A549 (cell line): ENCODE measurements at regions not wholly inside any gene's neighbourhood (a gene's known extent, or its start where the extent isn't known, plus 50 kb on each side); places are given as distances from the start of the nearest gene placed in this dataset.

ENCODE experiments used
- ATAC-seq, 2 experiments: fragments of 200-7000 bp in 1 of 2; fragments of >200 bp in 1 of 2; cut with Nextera tagmentation in 1 of 2; cut with Tn5 transposase in 1 of 2; 3 replicates each; pipeline versions ENCODE4 v1.8.0 to v1.9.1; 2018 to 2020; ENCODE audit warnings: mild to moderate bottlenecking in 1 of 2, moderate library complexity in 1 of 2
- CTCF ChIA-PET: fragments of 300-600 bp; sonication (Branson Sonifier 250); formaldehyde crosslinking; extraction: SDS; loops from one replicate; lab custom pipeline; 2021; ENCODE audit warnings: antibody characterized with exemption, inconsistent platforms; lab: Yijun Ruan, JAX
- POLR2A ChIA-PET: fragments of 350-600 bp; formaldehyde crosslinking; extraction: SDS; loops from one replicate; lab custom pipeline; 2021; ENCODE audit warnings: antibody characterized with exemption, inconsistent platforms; lab: Yijun Ruan, JAX
- DNase-seq, 2 experiments: peaks; one replicate each; pipeline versions ENCODE4 v3.0.0 to v3.0.0-alpha.2; 2011 to 2016; ENCODE audit warnings: low read depth in 1 of 2, low spot score in 1 of 2
- FAIRE-seq: peaks from 2 replicates; lab custom pipeline; 2011; peaks lifted over from hg19 to GRCh38; lab: Jason Lieb, UNC
- H3K27ac ChIP-seq, 2 experiments: fragments of >200 bp; sonication (Bioruptor Twin); formaldehyde crosslinking; 3 replicates each; pipeline ENCODE4 v1.5.1; 2016 to 2017
- H3K4me1 ChIP-seq: fragments of >200 bp; sonication (Bioruptor Twin); formaldehyde crosslinking; 3 replicates; pipeline ENCODE4 v1.6.1; 2016
- H3K4me2 ChIP-seq: fragments of >200 bp; sonication (Bioruptor Twin); formaldehyde crosslinking; 3 replicates; pipeline ENCODE4 v1.6.1; 2016
- H3K4me3 ChIP-seq: fragments of >200 bp; sonication (Bioruptor Twin); formaldehyde crosslinking; 3 replicates; pipeline ENCODE4 v1.5.1; 2016
- H3K9me3 ChIP-seq: fragments of >200 bp; sonication (Bioruptor Twin); formaldehyde crosslinking; 3 replicates; pipeline ENCODE4 v1.6.1; 2016
- BCL3 ChIP-seq: fragments of >200 bp; sonication (Bioruptor Twin); formaldehyde crosslinking; IDR thresholded peaks from 3 replicates; pipeline ENCODE4 v1.6.1; 2016
- BHLHE40 ChIP-seq: IDR thresholded peaks from 2 replicates; pipeline ENCODE4 v1.6.1; 2012; ENCODE audit warnings: low read depth, low read length, inconsistent platforms
- CTCF ChIP-seq: fragments of >200 bp; sonication (Bioruptor Twin); formaldehyde crosslinking; IDR thresholded peaks from 3 replicates; pipeline ENCODE4 v1.5.1; 2016
- E2F6 ChIP-seq: IDR thresholded peaks from 2 replicates; pipeline ENCODE4 v1.6.1; 2012; ENCODE audit warnings: low read depth, borderline replicate concordance
- ELK1 ChIP-seq: fragments of 150-350 bp; IDR thresholded peaks from 2 replicates; pipeline ENCODE4 v1.6.1; 2014; ENCODE audit warnings: low read depth, mild to moderate bottlenecking, low read length
- FOSB ChIP-seq: fragments of 250-450 bp; sonication (Bioruptor Pico); IDR thresholded peaks from 2 replicates; pipeline ENCODE4 v1.5.0; 2020; ENCODE audit warnings: mild to moderate bottlenecking, moderate library complexity
- FOSL2 ChIP-seq, 2 experiments: fragments of 450-650 bp in 1 of 2; fragments of >200 bp in 1 of 2; sonication (Bioruptor Twin) in 1 of 2; formaldehyde crosslinking; IDR thresholded peaks; 2 replicates each; pipeline versions ENCODE4 v1.5.0 to v1.6.1; 2016 to 2020; ENCODE audit warnings: mild to moderate bottlenecking in 1 of 2, moderate library complexity in 1 of 2
- FOXS1 ChIP-seq: fragments of 250-450 bp; sonication (Bioruptor Pico); IDR thresholded peaks from 2 replicates; pipeline ENCODE4 v1.5.0; 2020; ENCODE audit warnings: mild to moderate bottlenecking, moderate library complexity
- HES2 ChIP-seq: fragments of >200 bp; sonication (Bioruptor Twin); formaldehyde crosslinking; IDR thresholded peaks from 2 replicates; pipeline ENCODE4 v1.6.1; 2016
- HEYL ChIP-seq: fragments of 250-450 bp; sonication (Bioruptor Pico); IDR thresholded peaks from 2 replicates; pipeline ENCODE4 v1.8.0; 2021; ENCODE audit warnings: mild to moderate bottlenecking, moderate library complexity
- HOXA7 ChIP-seq: fragments of 250-450 bp; sonication (Bioruptor Pico); IDR thresholded peaks from 2 replicates; pipeline ENCODE4 v1.5.0; 2020; ENCODE audit warnings: mild to moderate bottlenecking, moderate library complexity
- HOXB5 ChIP-seq: fragments of 250-450 bp; sonication (Bioruptor Pico); IDR thresholded peaks from 2 replicates; pipeline ENCODE4 v1.5.0; 2020; ENCODE audit warnings: mild to moderate bottlenecking, moderate library complexity
- JUN ChIP-seq, 2 experiments: fragments of >200 bp; sonication (Bioruptor Twin); formaldehyde crosslinking; IDR thresholded peaks; 2 replicates in 1 of 2; 3 replicates in 1 of 2; pipeline ENCODE4 v1.6.1; 2016 to 2017
- KDM1A ChIP-seq: fragments of 200-600 bp; sonication (generic); IDR thresholded peaks from 2 replicates; pipeline ENCODE4 v1.6.1; 2016; ENCODE audit warnings: low read depth, mild to moderate bottlenecking
- MAZ ChIP-seq: fragments of 150-350 bp; IDR thresholded peaks from 2 replicates; pipeline ENCODE4 v1.6.1; 2014; ENCODE audit warnings: antibody characterized with exemption, low read depth, low read length, borderline replicate concordance
- MYC ChIP-seq: IDR thresholded peaks from 2 replicates; pipeline ENCODE4 v1.6.1; 2012; ENCODE audit warnings: mild to moderate bottlenecking, inconsistent platforms, low read length, improper control_type of control experiment, borderline replicate concordance
- NPAS2 ChIP-seq: fragments of 250-450 bp; sonication (Bioruptor Pico); IDR thresholded peaks from 2 replicates; pipeline ENCODE4 v1.8.0; 2022; ENCODE audit warnings: mild to moderate bottlenecking, moderate library complexity, borderline replicate concordance
- RAD21 ChIP-seq, 2 experiments: fragments of >200 bp in 1 of 2; sonication (Bioruptor Twin) in 1 of 2; formaldehyde crosslinking in 1 of 2; IDR thresholded peaks in 1 of 2; conservative IDR thresholded peaks in 1 of 2; 2 replicates in 1 of 2; 3 replicates in 1 of 2; pipeline ENCODE4 v1.6.1; 2012 to 2018; ENCODE audit warnings: inconsistent platforms in 1 of 2
- RARB ChIP-seq: fragments of 250-450 bp; sonication (Bioruptor Pico); IDR thresholded peaks from 2 replicates; pipeline ENCODE4 v1.8.0; 2021; ENCODE audit warnings: mild to moderate bottlenecking, moderate library complexity
- RCOR1 ChIP-seq: fragments of 150-350 bp; IDR thresholded peaks from 2 replicates; pipeline ENCODE4 v1.6.1; 2014; ENCODE audit warnings: antibody characterized with exemption, low read length, low read depth
- TP53 ChIP-seq: fragments of 250-450 bp; sonication (Bioruptor Pico); IDR thresholded peaks from 2 replicates; pipeline ENCODE4 v1.5.0; 2021; ENCODE audit warnings: mild to moderate bottlenecking, moderate library complexity
- USF2 ChIP-seq: fragments of 450-650 bp; IDR thresholded peaks from 2 replicates; pipeline ENCODE4 v1.6.1; 2014; ENCODE audit warnings: antibody characterized with exemption
- ZNF302 ChIP-seq: fragments of 250-450 bp; sonication (Bioruptor Pico); IDR thresholded peaks from 2 replicates; pipeline ENCODE4 v1.9.0; 2021; ENCODE audit warnings: inconsistent platforms, mild to moderate bottlenecking, moderate library complexity
- ZSCAN20 ChIP-seq: fragments of 250-450 bp; sonication (Bioruptor Pico); IDR thresholded peaks from 2 replicates; pipeline ENCODE4 v1.8.0; 2022; ENCODE audit warnings: mild to moderate bottlenecking, moderate library complexity
- WGBS: methylation state at CpG from one replicate; pipeline ENCODE4 v1.1.6; 2017; ENCODE audit errors: missing lambda C conversion rate; 5-methylcytosine and 5-hydroxymethylcytosine counted together

- Histone ChIP-seq H3K27ac (no peak overlapping the region), H3K4me3 (no peak overlapping the region), H3K4me1 (no peaks in the 10 kb centered on the region), H3K4me2 (no peak overlapping the region), H3K9me3 (no peaks in the 10 kb centered on the region)
- no peak for TF ChIP-seq FOSL2 (IDR thresholded peaks at IDR 0.05)
- TF ChIP-seq FOSL2 (CRISPR knock-in tag; IDR thresholded peaks at IDR 0.05) = no peak
- TF ChIP-seq E2F6 = no peak
- no peak for TF ChIP-seq KDM1A
- TF ChIP-seq HOXA7 (CRISPR knock-in tag) = no peak
- no peak for TF ChIP-seq FOXS1 (CRISPR knock-in tag)
- no peak for TF ChIP-seq CTCF
- no peak for TF ChIP-seq JUN (IDR thresholded peaks at IDR 0.05)
- no peak for TF ChIP-seq FOSB (CRISPR knock-in tag)
- TF ChIP-seq USF2 = no peak
- no peak for TF ChIP-seq RCOR1
- no peak for TF ChIP-seq BCL3
- no peak for TF ChIP-seq NPAS2
- TF ChIP-seq MAZ = no peak
- TF ChIP-seq TP53 (CRISPR knock-in tag) = no peak
- no peak for TF ChIP-seq HEYL (CRISPR knock-in tag)
- DNase-seq = no peak
- ChIA-PET POLR2A (no interaction called here), CTCF (no interaction called here)
- ATAC-seq = no peak
- WGBS = 29% methylated on average over 6 of the region's 6 CpGs
- no peak for FAIRE-seq
Observed at GRCh38 chr12:62001424-62001823, 258.8 kb upstream of the USP15 start.

- TF ChIP-seq FOXS1 (CRISPR knock-in tag) (no peak), RCOR1 (no peak), KDM1A (no peak), CTCF (no peak), HOXB5 (no peak), BHLHE40 (no peak)
- FAIRE-seq (no peak), DNase-seq (no peak), ATAC-seq (no peak)
- WGBS = 18% methylated on average over 1 of the region's 1 CpG
- no peak overlapping the region for H3K4me3 ChIP-seq
- ChIA-PET CTCF (no interaction called here), POLR2A (no interaction called here)
- H3K4me1 ChIP-seq = no peaks in the 10 kb centered on the region
- no peaks in the 10 kb centered on the region for H3K9me3 ChIP-seq
- H3K4me2 ChIP-seq = no peak overlapping the region
- no peak overlapping the region for H3K27ac ChIP-seq
Observed at GRCh38 chr12:62003226-62003625, 257.0 kb upstream of the USP15 start.

- H3K27ac ChIP-seq = no peak overlapping the region
- FAIRE-seq (no peak), ATAC-seq (no peak)
- H3K4me3 ChIP-seq = no peak overlapping the region
- TF ChIP-seq FOSB (CRISPR knock-in tag) (no peak), ZNF302 (no peak), RARB (CRISPR knock-in tag) (no peak), BCL3 (no peak), ZSCAN20 (no peak), HES2 (no peak), MYC (no peak), RAD21 (conservative IDR thresholded peaks at IDR 0.05 in 1 of 2, IDR thresholded peaks at IDR 0.05 in 1 of 2) (no peak), ELK1 (no peak)
- TF ChIP-seq, all 56 proteins: peak for 0
- Histone ChIP-seq H3K4me2 (no peak overlapping the region), H3K4me1 (no peaks in the 10 kb centered on the region), H3K9me3 (no peaks in the 10 kb centered on the region)
- WGBS = 40% methylated on average over 2 of the region's 2 CpGs
- CTCF ChIA-PET = no interaction called here
- POLR2A ChIA-PET = no interaction called here
- no peak for DNase-seq
Observed at GRCh38 chr12:62003701-62004100, 256.5 kb upstream of the USP15 start.
